ENCODE measurements at regions not wholly inside any gene's neighbourhood (a gene's known extent, or its start where the extent isn't known, plus 50 kb on each side); places are given as distances from the start of the nearest gene placed in this dataset.

- TF ChIP-seq CTCF (IDR thresholded peaks at IDR 0.05; ENCODE audit: low read depth, low read length) = no peak
- TF ChIP-seq POLR2A (IDR thresholded peaks at IDR 0.05; ENCODE audit: extremely low read depth, insufficient read length) = no peak
- no peak for DNase-seq (ENCODE audit: low read depth)
Observed at GRCh38 chr5:5953584-5954274, 424.6 kb downstream of the MED10 start.

GRCh38 chr5:5951953-5952352 lies 426.4 kb downstream of the MED10 start:
- H3K4me3 ChIP-seq (ENCODE audit: low read depth, low read length) = no peak overlapping the region
- DNase-seq (ENCODE audit: low read depth) = no peak
- TF ChIP-seq POLR2A (IDR thresholded peaks at IDR 0.05; ENCODE audit: extremely low read depth, insufficient read length) (no peak), MYC (IDR thresholded peaks at IDR 0.05; ENCODE audit: low read depth, low read length) (no peak), CTCF (IDR thresholded peaks at IDR 0.05; ENCODE audit: low read depth, low read length) (no peak), MAX (IDR thresholded peaks at IDR 0.05; ENCODE audit: low read depth, low read length) (no peak)

More at GRCh38 chr5:5953584-5954274, 424.6 kb downstream of the MED10 start:
- H3K4me3 ChIP-seq (ENCODE audit: low read depth, low read length) = no peak overlapping the region

- H3K4me3 ChIP-seq (ENCODE audit: low read depth, low read length) = no peak overlapping the region
- no peak for DNase-seq (ENCODE audit: low read depth)
- TF ChIP-seq MAX (IDR thresholded peaks at IDR 0.05; ENCODE audit: low read depth, low read length) (no peak), MYC (IDR thresholded peaks at IDR 0.05; ENCODE audit: low read depth, low read length) (no peak), CTCF (IDR thresholded peaks at IDR 0.05; ENCODE audit: low read depth, low read length) (no peak), POLR2A (IDR thresholded peaks at IDR 0.05; ENCODE audit: extremely low read depth, insufficient read length) (no peak)
Observed at GRCh38 chr5:5950658-5951057, 427.7 kb downstream of the MED10 start.

- TF ChIP-seq MAX (IDR thresholded peaks at IDR 0.05; ENCODE audit: low read depth, low read length) (no peak), CTCF (IDR thresholded peaks at IDR 0.05; ENCODE audit: low read depth, low read length) (no peak), POLR2A (IDR thresholded peaks at IDR 0.05; ENCODE audit: extremely low read depth, insufficient read length) (no peak), MYC (IDR thresholded peaks at IDR 0.05; ENCODE audit: low read depth, low read length) (no peak)
- DNase-seq (ENCODE audit: low read depth) = no peak
- no peak overlapping the region for H3K4me3 ChIP-seq (ENCODE audit: low read depth, low read length)
Observed at GRCh38 chr5:5941486-5941885, 436.9 kb downstream of the MED10 start.

GRCh38 chr5:5939759-5940370 lies 438.5 kb downstream of the MED10 start:
- no peak for TF ChIP-seq CTCF (IDR thresholded peaks at IDR 0.05; ENCODE audit: low read depth, low read length)
- TF ChIP-seq MYC (IDR thresholded peaks at IDR 0.05; ENCODE audit: low read depth, low read length) = no peak
- no peak for TF ChIP-seq POLR2A (IDR thresholded peaks at IDR 0.05; ENCODE audit: extremely low read depth, insufficient read length)
- no peak for TF ChIP-seq MAX (IDR thresholded peaks at IDR 0.05; ENCODE audit: low read depth, low read length)
- no peak for DNase-seq (ENCODE audit: low read depth)
- no peak overlapping the region for H3K4me3 ChIP-seq (ENCODE audit: low read depth, low read length)

All from NB4 (cell line).